GM12878 (cell line): ENCODE measurements at regions not wholly inside any gene's neighbourhood (a gene's known extent, or its start where the extent isn't known, plus 50 kb on each side); places are given as distances from the start of the nearest gene placed in this dataset.

ENCODE experiments used
- ATAC-seq: fragments of 200-7000 bp; cut with Tn5 transposase; 3 replicates; pipeline ENCODE4 v1.9.1; 2020; ENCODE audit warnings: mild to moderate bottlenecking, moderate library complexity
- BruUV-seq: library from RNA; stranded (reverse); fragments of 400-500 nt; replicated peaks from 2 replicates; lab custom pipeline; 2021; lab: Mats Ljungman, UMichigan
- CTCF ChIA-PET: fragments of 300-600 bp; sonication (Branson Sonifier 250); formaldehyde crosslinking; extraction: SDS; loops from one replicate; lab custom pipeline; 2021; ENCODE audit warnings: inconsistent platforms; lab: Yijun Ruan, JAX
- POLR2A ChIA-PET: fragments of 350-600 bp; formaldehyde crosslinking; extraction: SDS; loops from one replicate; lab custom pipeline; 2021; ENCODE audit warnings: inconsistent platforms; lab: Charles Lee
- RAD21 ChIA-PET: fragments of 300-600 bp; sonication (Branson Sonifier 250); formaldehyde crosslinking; loops from one replicate; lab custom pipeline; 2023; ENCODE audit warnings: antibody characterized with exemption; ENCODE audit not compliant: unreplicated experiment; lab: Charles Lee
- SMC1A ChIA-PET: fragments of 300-600 bp; sonication (Branson Sonifier 250); formaldehyde crosslinking; loops from one replicate; lab custom pipeline; 2023; ENCODE audit not compliant: unreplicated experiment, uncharacterized antibody; lab: Charles Lee
- DNase-seq: peaks from one replicate; pipeline ENCODE4 v3.0.0-alpha.2; 2011; ENCODE audit warnings: low read depth, low spot score
- FAIRE-seq: peaks from 3 replicates; lab custom pipeline; 2011; peaks lifted over from hg19 to GRCh38; lab: Jason Lieb, UNC
- H2AFZ ChIP-seq: 2 replicates; pipeline ENCODE4 v1.6.0; 2011; ENCODE audit warnings: low read depth, low read length, control low read depth; ENCODE audit not compliant: control insufficient read depth
- H3K27ac ChIP-seq: 2 replicates; pipeline ENCODE4 v1.5.1; 2011; ENCODE audit warnings: control low read depth; ENCODE audit not compliant: control insufficient read depth, insufficient read depth
- H3K27me3 ChIP-seq, 2 experiments: replicated peaks in 1 of 2; 2 replicates each; pipeline versions ENCODE4 v1.6.0 to v1.6.1; 2011; ENCODE audit warnings: low read length in 1 of 2; ENCODE audit not compliant: control insufficient read depth in 2 of 2, insufficient read depth in 2 of 2
- H3K36me3 ChIP-seq, 2 experiments: 2 replicates each; pipeline ENCODE4 v1.5.1; 2011; ENCODE audit warnings: low read length in 1 of 2; ENCODE audit not compliant: control insufficient read depth in 2 of 2, insufficient read depth in 2 of 2
- H3K4me1 ChIP-seq: 2 replicates; pipeline ENCODE4 v1.6.1; 2011; ENCODE audit warnings: mild to moderate bottlenecking, low read length, moderate library complexity, mixed read lengths; ENCODE audit not compliant: control insufficient read depth, insufficient read depth
- H3K4me2 ChIP-seq: 2 replicates; pipeline ENCODE4 v1.6.0; 2011; ENCODE audit warnings: control low read depth; ENCODE audit not compliant: control insufficient read depth, insufficient read depth
- H3K4me3 ChIP-seq: fragments of 200-600 bp; sonication (generic); 2 replicates; pipeline ENCODE4 v1.5.1; 2016
- H3K79me2 ChIP-seq: 2 replicates; pipeline ENCODE4 v1.6.0; 2011; ENCODE audit warnings: low read length; ENCODE audit not compliant: control insufficient read depth, insufficient read depth
- H3K9ac ChIP-seq: 2 replicates; pipeline ENCODE4 v1.8.0; 2011; ENCODE audit warnings: low read length, control low read depth, mixed read lengths; ENCODE audit not compliant: control insufficient read depth, insufficient read depth
- H3K9me3 ChIP-seq: replicated peaks from 3 replicates; pipeline ENCODE4 v1.5.1; 2011; ENCODE audit warnings: mild to moderate bottlenecking, low read length; ENCODE audit not compliant: control insufficient read depth, insufficient read depth
- H4K20me1 ChIP-seq: 2 replicates; pipeline ENCODE4 v1.6.0; 2011; ENCODE audit not compliant: control insufficient read depth, insufficient read depth
- CBX3 ChIP-seq: fragments of 200-600 bp; sonication (generic); IDR thresholded peaks from 2 replicates; pipeline ENCODE4 v1.6.1; 2016; ENCODE audit warnings: low read depth, borderline replicate concordance
- CREM ChIP-seq: IDR thresholded peaks from 2 replicates; pipeline ENCODE4 v1.6.1; 2014; ENCODE audit warnings: antibody characterized with exemption, low read depth
- EP300 ChIP-seq, 2 experiments: fragments of 150-350 bp in 1 of 2; IDR thresholded peaks; 2 replicates each; pipeline ENCODE4 v1.6.1; 2011 to 2012; ENCODE audit warnings: low read depth in 2 of 2, low read length in 2 of 2, borderline replicate concordance in 1 of 2, improper control_type of control experiment in 1 of 2, inconsistent platforms in 1 of 2; ENCODE audit not compliant: control insufficient read depth in 1 of 2
- FOXM1 ChIP-seq: IDR thresholded peaks from 2 replicates; pipeline ENCODE4 v1.6.1; 2012; ENCODE audit warnings: low read depth, mild to moderate bottlenecking, inconsistent platforms, low read length, moderate library complexity
- JUNB ChIP-seq: IDR thresholded peaks from 2 replicates; pipeline ENCODE4 v1.6.1; 2016; ENCODE audit warnings: antibody characterized with exemption, mild to moderate bottlenecking
- MEF2B ChIP-seq: fragments of 450-650 bp; IDR thresholded peaks from 2 replicates; pipeline ENCODE4 v1.6.1; 2018; ENCODE audit warnings: mild to moderate bottlenecking, moderate library complexity; ENCODE audit not compliant: partially characterized antibody, poor library complexity, severe bottlenecking
- NKRF ChIP-seq: fragments of 450-650 bp; conservative IDR thresholded peaks from 2 replicates; pipeline ENCODE4 v1.6.1; 2017; ENCODE audit warnings: mild to moderate bottlenecking, moderate library complexity
- RB1 ChIP-seq: fragments of 450-650 bp; formaldehyde crosslinking; IDR thresholded peaks from 2 replicates; pipeline ENCODE4 v1.6.1; 2017; ENCODE audit warnings: mild to moderate bottlenecking, borderline replicate concordance
- SMARCA5 ChIP-seq: fragments of 450-650 bp; IDR thresholded peaks from 2 replicates; pipeline ENCODE4 v1.6.1; 2017; ENCODE audit warnings: mild to moderate bottlenecking
- SMC3 ChIP-seq: IDR thresholded peaks from 2 replicates; pipeline ENCODE4 v1.6.1; 2011; ENCODE audit warnings: low read length, improper control_type of control experiment, borderline replicate concordance
- WGBS: methylation state at CpG from one replicate; pipeline ENCODE4 v1.1.6; 2016; ENCODE audit warnings: low lambda C conversion rate; ENCODE audit not compliant: insufficient replicate concordance, insufficient coverage; ENCODE audit errors: missing lambda C conversion rate; 5-methylcytosine and 5-hydroxymethylcytosine counted together
- in situ Hi-C: fragments of 300-500 bp; cut with MboI; formaldehyde crosslinking; loops from 9 replicates; pipeline ENCODE4 v1.14.3; 2018; ENCODE audit warnings: mixed read lengths
- intact Hi-C: fragments of 100-400 bp; cut with micrococcal nuclease; formaldehyde crosslinking; loops from one replicate; pipeline ENCODE4 v1.14.2; 2022; ENCODE audit not compliant: unreplicated experiment

- Histone ChIP-seq H3K9ac (no peak overlapping the region), H3K79me2 (no peaks in the 10 kb centered on the region), H3K27ac (no peak overlapping the region), H3K36me3 (no peaks in the 10 kb centered on the region), H4K20me1 (no peaks in the 10 kb centered on the region), H3K27me3 (no peaks in the 10 kb centered on the region), H3K4me3 (no peak overlapping the region)
- ChIA-PET CTCF (no interaction called here), SMC1A (no interaction called here), POLR2A (no interaction called here)
- no TSS peak for BruUV-seq
- TF ChIP-seq CBX3 (no peak), MEF2B (no peak), EP300 (IDR thresholded peaks at IDR 0.05; ENCODE audit: borderline replicate concordance in 1 of 2, control insufficient read depth in 1 of 2, low read depth in 2 of 2, low read length in 2 of 2) (no peak), SMC3 (no peak), NKRF (no peak), RB1 (no peak), FOXM1 (no peak), JUNB (no peak), CREM (no peak), SMARCA5 (no peak)
- TF ChIP-seq, all 136 proteins: peak for 0
- RAD21 ChIA-PET = no interaction called here
- intact Hi-C loops = no loop called here
- in situ Hi-C loops = no loop called here
- FAIRE-seq (no peak), DNase-seq (no peak), ATAC-seq (no peak)
- WGBS = 0% methylated on average over 1 of the region's 1 CpG
- no peak overlapping the region for H3K4me2 ChIP-seq
- no peak overlapping the region for H2AFZ ChIP-seq
- H3K4me1 ChIP-seq = no peaks in the 10 kb centered on the region
- no peaks in the 10 kb centered on the region for H3K9me3 ChIP-seq
Observed at GRCh38 chr1:192260076-192260475, 56.7 kb upstream of the RGS21 start.
